Activated CD8-positive, alpha-beta T cell treated with anti-CD3 and anti-CD28 coated beads for 36 hours (primary cell): ENCODE measurements at regions not wholly inside any gene's neighbourhood (a gene's known extent, or its start where the extent isn't known, plus 50 kb on each side); places are given as distances from the start of the nearest gene placed in this dataset.

Experiments
- ATAC-seq: fragments of 200-7000 bp; cut with Tn5 transposase; one replicate; pipeline ENCODE4 v1.10.0; 2021; ENCODE audit warnings: mild to moderate bottlenecking, moderate library complexity
- CTCF ChIA-PET: fragments of 350-600 bp; sonication (Branson Sonifier 250); formaldehyde crosslinking; loops from one replicate; lab custom pipeline; 2021; ENCODE audit warnings: antibody characterized with exemption; lab: Charles Lee
- POLR2A ChIA-PET: fragments of 350-600 bp; sonication (Branson Sonifier 250); formaldehyde crosslinking; loops from one replicate; lab custom pipeline; 2021; ENCODE audit warnings: antibody characterized with exemption; lab: Charles Lee
- DNase-seq: peaks from one replicate; pipeline ENCODE4 v3.0.0-alpha.2; 2020
- H3K27ac Mint-ChIP-seq: one replicate; pipeline ENCODE4 v1.8.0; 2021; ENCODE audit warnings: mild to moderate bottlenecking, mixed read lengths
- H3K27me3 Mint-ChIP-seq: one replicate; pipeline ENCODE4 v1.8.0; 2021; ENCODE audit warnings: mixed read lengths
- H3K36me3 Mint-ChIP-seq: one replicate; pipeline ENCODE4 v1.8.0; 2021; ENCODE audit warnings: low read depth, mixed read lengths
- H3K4me1 Mint-ChIP-seq: one replicate; pipeline ENCODE4 v1.8.0; 2021; ENCODE audit warnings: low read depth, mixed read lengths
- H3K4me3 Mint-ChIP-seq: one replicate; pipeline ENCODE4 v1.8.0; 2021; ENCODE audit warnings: mild to moderate bottlenecking, moderate library complexity, mixed read lengths
- H3K9me3 Mint-ChIP-seq: one replicate; pipeline ENCODE4 v1.8.0; 2021; ENCODE audit warnings: mixed read lengths
- intact Hi-C: fragments of 100-400 bp; cut with micrococcal nuclease; formaldehyde crosslinking; loops from one replicate; pipeline ENCODE4 v1.10.0; 2022
- TF ChIP-seq, protein P1 (sequence below): fragments of 200-600 bp; IDR thresholded peaks from one replicate; pipeline ENCODE4 v1.8.0; 2022; ENCODE audit warnings: antibody characterized with exemption, mild to moderate bottlenecking

DNA sequence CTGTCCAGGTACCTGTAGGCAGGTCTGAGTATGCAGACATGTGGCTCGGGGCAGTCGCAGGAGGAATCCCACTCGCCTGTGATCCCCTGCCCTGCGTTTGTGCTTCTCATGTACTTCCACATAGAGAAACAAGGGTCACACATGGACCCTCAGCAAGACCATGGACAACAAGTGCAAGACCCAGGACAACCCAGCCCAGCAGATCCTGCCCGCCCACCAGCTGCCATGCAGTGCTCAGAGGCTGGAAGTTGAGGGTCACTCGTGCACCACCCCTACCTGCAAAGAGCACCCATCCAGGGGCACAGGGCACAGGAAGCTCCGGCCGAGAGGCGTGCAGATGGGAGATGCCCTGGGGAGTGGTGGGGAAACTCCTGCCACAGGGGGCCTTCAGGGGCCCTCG lies 67.5 kb upstream of the C14orf180 start:
- DNase-seq (no peak), ATAC-seq (no peak)
- TF ChIP-seq, protein P1, sequence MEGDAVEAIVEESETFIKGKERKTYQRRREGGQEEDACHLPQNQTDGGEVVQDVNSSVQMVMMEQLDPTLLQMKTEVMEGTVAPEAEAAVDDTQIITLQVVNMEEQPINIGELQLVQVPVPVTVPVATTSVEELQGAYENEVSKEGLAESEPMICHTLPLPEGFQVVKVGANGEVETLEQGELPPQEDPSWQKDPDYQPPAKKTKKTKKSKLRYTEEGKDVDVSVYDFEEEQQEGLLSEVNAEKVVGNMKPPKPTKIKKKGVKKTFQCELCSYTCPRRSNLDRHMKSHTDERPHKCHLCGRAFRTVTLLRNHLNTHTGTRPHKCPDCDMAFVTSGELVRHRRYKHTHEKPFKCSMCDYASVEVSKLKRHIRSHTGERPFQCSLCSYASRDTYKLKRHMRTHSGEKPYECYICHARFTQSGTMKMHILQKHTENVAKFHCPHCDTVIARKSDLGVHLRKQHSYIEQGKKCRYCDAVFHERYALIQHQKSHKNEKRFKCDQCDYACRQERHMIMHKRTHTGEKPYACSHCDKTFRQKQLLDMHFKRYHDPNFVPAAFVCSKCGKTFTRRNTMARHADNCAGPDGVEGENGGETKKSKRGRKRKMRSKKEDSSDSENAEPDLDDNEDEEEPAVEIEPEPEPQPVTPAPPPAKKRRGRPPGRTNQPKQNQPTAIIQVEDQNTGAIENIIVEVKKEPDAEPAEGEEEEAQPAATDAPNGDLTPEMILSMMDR: no peak
- Mint-ChIP-seq H3K4me1 (no peaks in the 10 kb centered on the region), H3K27ac (no peak overlapping the region), H3K9me3 (no peaks in the 10 kb centered on the region), H3K4me3 (no peak overlapping the region), H3K27me3 (peaks cover 2% of the 10 kb centered on the region), H3K36me3 (no peaks in the 10 kb centered on the region)
- POLR2A ChIA-PET: no interaction called here
- intact Hi-C loops: no loop called here
- CTCF ChIA-PET: no interaction called here

DNA sequence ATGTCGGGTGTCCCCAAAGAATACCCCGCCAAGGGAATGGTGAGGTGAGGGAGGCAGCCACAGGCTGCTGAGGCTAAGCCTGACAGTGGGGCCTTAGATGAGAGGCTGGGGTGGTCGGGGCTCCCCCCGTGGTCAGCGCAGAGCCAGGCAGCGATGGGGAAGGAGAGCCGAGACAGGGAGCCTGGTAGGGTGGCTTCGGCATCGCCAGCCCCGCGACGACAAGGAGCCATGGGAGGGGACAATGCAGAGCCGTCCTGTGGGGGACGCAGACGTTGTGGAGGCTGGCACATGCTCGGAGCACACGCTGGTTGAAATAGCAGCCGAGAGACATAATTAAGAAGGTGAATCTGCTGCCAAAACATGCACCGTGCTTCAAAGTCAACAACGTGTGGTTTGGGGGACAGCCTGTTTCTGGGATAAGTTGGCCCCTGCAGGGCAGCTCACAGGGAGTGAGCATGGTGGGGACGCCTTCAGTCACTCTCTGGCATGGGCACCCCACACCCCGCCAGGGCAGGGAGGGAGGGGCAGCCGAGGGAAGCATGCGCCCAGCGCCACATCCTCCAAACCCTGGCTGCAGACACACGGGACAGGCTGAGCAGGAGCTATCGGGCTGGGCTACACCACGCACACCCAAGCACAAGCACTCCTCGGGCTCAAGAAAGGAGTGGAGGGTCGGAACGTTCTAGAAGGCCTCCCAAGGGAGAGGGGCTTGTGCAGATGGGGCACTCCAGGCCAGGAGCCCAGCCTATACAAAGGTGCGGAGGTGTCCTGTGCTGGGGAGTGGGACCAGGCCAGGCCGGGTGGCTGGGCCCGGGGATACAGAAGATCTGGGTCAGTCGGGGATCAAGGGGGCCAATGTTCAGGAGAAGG lies 66.6 kb upstream of the C14orf180 start:
- no peak overlapping the region for H3K4me3 Mint-ChIP-seq
- H3K27me3 Mint-ChIP-seq: peaks cover 2% of the 10 kb centered on the region
- POLR2A ChIA-PET: no interaction called here
- ATAC-seq (no peak), DNase-seq (no peak)
- H3K27ac Mint-ChIP-seq: no peak overlapping the region
- no peaks in the 10 kb centered on the region for H3K9me3 Mint-ChIP-seq
- CTCF ChIA-PET: no interaction called here
- no peaks in the 10 kb centered on the region for H3K4me1 Mint-ChIP-seq
- TF ChIP-seq, protein P1: no peak
- no peaks in the 10 kb centered on the region for H3K36me3 Mint-ChIP-seq
- intact Hi-C loops: no loop called here

DNA sequence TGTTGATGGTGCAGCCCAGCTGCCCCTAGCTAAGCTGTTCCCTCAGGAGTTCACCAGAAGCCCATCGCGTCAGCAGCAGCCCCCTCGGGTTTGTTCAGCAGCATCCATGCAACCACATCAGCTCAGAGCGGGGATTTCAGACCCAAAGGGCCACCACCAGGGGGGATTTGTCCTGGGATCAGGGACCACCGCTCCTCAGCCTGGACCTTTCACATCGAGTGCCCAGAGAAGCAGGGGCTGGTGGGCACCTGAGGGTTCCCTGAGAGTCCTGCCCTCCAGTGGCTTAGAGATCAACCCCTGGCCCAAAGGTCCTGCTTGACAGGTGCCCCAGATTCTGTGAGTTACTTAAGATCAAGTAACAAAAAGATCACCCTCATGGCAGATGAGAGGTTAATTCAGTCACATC lies 65.9 kb upstream of the C14orf180 start:
- Mint-ChIP-seq H3K9me3 (no peaks in the 10 kb centered on the region), H3K4me1 (no peaks in the 10 kb centered on the region), H3K4me3 (no peak overlapping the region), H3K36me3 (no peaks in the 10 kb centered on the region), H3K27me3 (peaks cover 3% of the 10 kb centered on the region), H3K27ac (no peak overlapping the region)
- intact Hi-C loops: no loop called here
- DNase-seq (no peak), ATAC-seq (no peak)
- TF ChIP-seq, protein P1: no peak
- POLR2A ChIA-PET: no interaction called here
- CTCF ChIA-PET: no interaction called here

DNA sequence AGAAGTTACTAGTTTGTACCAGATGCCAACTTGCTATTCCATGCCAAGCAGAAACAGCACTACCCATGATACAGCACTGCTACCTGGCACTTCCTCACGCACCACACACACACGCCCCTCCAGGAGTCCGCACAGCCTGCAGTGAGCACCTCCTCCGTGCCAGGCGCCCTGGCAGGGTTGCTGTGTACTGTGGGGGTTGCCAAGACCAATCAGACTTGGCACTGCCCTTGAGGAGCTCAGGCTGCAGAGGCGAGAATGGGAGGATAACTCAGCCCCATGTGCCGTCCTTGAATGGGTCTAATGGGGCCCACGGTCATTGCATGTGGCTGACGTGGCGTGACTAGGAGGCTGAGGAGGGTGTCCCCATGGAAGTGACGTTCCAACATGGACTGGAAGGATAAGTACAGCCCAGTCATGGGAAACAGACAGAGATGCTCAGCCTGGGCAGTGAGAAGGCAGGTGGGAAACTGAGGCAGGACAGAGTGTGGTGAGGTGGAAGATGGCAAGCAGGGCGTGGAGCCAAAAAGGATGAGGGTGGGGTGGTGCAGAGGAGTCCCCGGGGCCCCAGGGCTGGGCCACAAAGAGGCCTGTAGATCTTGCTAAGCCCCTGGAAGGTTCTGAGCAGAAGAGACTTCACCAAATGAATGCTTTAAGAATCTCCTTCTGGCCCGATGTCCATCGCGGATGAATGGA lies 65.3 kb upstream of the C14orf180 start:
- CTCF ChIA-PET: no interaction called here
- Mint-ChIP-seq H3K4me1 (no peaks in the 10 kb centered on the region), H3K36me3 (no peaks in the 10 kb centered on the region), H3K27ac (no peak overlapping the region), H3K4me3 (no peak overlapping the region), H3K9me3 (no peaks in the 10 kb centered on the region), H3K27me3 (peaks cover 3% of the 10 kb centered on the region)
- TF ChIP-seq, protein P1: no peak
- no peak for ATAC-seq
- POLR2A ChIA-PET: no interaction called here
- intact Hi-C loops: no loop called here
- DNase-seq: no peak
